GM18508 (cell line): ENCODE measurements at regions not wholly inside any gene's neighbourhood (a gene's known extent, or its start where the extent isn't known, plus 50 kb on each side); places are given as distances from the start of the nearest gene placed in this dataset.

Source experiments
- ATAC-seq: cut with Tn5 transposase; IDR thresholded peaks from one replicate; pipeline ENCODE4 v1.9.1; 2021; ENCODE audit warnings: moderate number of reproducible peaks; ENCODE audit not compliant: insufficient read depth, unreplicated experiment

DNA sequence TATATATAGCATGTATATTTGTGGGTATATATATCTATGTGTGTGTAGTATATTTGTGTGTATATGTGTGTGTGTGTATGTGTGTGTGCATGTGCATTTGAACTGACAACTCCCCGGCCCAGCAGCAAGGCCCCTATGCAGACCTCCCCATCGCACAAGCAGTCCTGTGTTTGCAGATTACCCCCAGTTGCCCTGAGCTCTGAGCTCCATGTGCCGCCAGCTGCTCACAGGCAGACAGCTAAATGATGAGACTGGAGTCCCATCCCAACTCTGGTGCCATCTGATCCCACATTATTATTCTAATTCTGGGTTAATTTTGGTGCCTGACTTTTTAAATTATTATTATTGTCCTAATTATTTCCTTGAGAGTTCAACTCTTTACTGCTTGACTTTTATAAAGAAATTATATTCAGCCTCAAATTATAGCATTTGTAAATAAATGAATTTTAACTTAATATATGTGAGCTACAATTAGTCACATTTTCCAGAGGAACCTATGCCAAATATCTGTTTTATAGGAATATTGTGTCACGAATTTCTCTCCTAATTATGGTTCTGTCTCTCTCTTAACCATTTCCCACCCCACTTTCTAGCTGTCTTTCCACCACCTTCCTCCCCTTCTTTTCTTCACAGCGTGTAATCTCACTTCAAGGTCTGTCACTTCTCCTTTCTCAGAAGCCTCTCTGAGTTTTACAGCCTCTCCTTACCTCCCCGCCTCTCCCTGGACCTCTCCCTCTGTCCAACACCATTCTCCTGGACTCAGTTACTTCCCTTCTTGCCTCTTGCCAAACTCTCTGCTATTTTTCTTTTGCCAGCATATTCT lies 90.6 kb upstream of the SYNDIG1 start:
- ATAC-seq, result no peak

DNA sequence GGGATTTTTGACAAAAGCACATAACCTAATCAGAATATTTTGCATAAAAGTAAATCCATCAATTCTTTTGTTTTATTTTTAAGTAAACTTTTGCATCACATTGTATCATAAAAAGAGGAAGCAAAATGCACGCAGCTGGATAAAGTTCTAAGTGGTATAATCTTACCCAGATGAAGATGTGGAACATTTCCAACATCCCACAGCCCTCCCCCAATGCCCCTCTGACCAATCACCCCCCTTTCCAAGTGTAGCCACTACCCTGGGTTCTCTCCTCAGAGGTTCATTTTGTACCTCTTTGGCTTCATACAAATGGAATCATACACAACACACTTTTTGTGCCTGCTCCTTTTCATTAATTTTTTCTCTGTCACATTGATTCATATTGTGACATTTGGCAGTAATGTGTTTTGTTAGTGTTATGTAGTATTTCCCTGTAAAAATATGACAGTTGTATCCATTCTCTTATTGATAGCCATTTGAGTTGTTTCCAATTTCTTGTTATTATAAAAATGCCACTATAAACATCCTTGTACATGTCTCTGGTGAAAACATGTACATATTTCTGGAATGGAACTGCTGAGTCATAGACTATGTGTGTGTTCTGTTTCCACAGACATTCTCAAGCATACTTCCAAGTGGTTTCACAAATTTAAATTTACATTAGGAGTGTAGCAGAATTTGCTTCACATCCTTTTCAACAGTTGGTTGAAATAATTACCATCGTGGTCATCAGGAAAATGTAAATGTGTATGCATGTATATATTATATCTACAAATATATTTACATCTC lies 92.9 kb upstream of the SYNDIG1 start:
- no peak for ATAC-seq

DNA sequence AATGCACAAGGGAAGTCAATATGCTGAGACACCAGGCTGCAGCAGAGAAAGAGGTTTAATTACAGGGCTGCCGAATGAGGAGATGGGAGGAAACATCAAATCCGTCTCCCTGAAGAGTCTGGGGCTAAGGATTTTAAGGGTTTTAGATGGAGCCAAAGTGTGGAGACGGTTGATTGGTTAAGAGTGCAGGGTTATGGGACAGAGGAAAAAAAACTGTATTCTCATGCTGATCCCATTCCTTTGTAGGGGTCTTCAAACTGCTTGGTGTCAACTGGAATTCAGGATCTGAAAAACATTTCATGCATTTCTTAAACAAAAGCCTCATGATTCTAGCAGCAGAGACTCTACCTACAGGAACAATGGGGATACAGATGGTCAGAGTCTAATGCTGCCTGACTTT lies 96.1 kb upstream of the SYNDIG1 start:
- ATAC-seq, result no peak

DNA sequence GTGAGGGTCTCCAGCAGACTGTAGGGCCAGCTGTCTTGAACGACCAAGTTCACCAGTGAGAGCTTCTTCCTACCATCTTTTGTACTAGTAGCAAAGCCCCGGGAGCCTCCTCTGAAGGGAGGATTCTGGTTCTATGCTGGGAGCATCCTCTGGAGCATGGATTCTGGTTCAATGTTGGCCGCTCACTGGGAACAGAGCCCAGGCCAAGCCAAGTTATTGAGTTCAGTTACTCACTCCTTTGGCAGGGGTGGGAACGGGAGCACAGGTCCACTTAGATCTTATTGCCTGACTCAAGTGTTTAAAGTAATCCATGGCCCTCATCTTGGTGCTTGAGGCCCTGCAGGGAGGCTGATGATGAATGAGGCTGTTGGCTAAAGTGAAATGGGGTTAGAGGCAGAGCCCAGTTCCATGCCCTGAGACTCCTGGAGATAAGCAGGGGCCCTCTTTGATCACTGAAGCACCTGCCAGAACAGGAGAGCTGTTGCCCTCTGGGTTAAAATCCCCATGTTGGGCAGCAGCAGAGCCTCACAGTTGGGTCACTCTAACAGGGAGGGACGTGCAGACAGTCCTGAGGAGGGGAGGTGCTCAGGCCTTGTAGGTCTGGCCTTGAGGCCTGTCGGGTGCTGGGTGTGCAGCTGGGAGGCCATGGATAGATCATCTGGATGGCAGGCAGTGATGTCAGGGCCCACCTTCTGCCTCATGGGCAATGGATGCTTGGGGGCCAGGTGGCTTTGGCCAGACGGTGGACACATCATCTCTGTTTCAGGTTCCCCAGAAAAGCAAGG lies 98.3 kb upstream of the SYNDIG1 start:
- ATAC-seq, result no peak

DNA sequence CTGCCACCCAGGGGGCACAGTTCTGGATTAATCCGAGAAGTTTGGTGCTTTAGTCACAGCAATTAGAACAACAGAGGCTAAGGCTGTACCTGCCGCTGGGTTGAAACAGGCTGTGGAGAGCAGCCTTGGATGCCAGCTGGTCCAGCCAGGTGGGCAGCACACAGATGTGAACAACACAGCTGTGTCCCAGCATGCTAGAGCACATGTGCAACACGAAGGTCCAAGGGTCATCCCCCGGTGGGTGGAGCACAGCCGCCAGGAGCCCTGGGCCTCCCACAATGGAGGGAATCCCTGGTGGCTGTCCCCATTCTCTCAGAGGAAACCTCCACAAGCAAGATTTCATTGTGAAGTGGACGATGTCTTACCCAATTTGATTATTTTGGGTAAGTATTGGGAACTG lies 99.2 kb upstream of the SYNDIG1 start:
- ATAC-seq, result no peak

DNA sequence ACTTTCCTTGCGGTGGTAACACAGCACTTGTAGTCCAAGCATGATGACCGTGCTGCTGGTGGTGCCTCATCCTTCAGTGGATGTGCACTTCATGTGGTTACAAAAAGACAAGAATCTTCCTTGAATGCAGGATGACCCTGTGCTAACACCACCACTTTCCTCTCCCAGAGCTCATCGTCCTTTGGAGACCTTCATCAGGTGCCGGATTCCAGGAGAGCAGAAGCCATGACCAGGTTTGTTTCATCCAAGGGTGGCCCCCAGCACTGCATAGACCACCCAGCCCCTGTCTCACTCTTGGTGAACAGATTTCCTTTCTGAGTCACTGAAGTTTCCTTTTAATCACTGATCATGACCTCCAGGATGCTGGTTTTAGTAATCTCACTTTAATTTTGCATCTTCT lies 101.2 kb upstream of the SYNDIG1 start:
- ATAC-seq, result no peak

DNA sequence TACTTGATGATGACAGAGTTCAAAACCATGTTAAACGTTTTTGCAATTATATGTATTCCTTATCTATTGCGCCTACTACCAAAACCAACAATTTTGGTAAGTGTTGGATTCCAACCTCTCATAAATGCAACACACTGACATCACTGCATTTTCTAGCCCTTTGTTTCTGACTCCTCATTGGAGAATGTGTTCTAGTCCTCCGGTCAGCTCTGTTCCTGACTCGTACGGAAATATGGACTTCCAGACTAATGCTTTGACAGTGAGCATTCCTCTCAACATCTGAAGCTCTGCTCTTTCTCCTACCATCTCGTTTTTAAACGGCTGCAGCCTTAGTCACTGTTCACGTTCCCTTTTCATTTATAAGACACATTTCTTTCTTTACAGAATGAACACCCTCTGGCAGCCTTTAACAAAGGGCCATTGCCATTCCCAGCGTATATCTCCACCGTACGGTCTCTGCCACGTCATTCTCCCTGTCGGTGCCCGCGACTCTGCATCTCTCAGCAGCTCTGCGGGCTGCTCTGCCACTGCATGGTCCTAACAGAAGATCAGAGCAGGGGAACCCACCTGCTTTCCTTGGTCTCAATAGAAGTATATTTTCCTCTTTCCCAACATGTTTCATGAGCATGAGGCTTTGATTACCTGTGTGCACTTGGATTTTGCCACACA lies 103.0 kb upstream of the SYNDIG1 start:
- no peak for ATAC-seq

DNA sequence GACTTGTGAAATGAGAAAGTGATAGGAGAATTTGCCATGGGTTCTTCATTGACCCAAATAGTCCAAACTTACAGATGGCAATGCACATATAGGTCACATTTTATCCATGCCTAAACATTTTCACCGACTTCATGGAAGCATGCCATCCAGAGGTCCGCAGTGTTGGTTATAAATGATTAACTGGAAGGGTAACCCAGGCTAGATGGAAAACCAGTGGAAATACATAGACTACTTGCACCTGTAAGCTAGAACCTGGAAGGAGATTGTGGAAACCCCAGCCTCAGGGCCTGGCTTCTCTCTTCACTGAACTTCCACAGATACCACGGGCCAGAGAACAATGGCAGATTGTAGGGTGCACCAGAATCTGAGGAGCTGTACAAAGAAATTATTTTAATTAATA lies 103.8 kb upstream of the SYNDIG1 start:
- no peak for ATAC-seq

DNA sequence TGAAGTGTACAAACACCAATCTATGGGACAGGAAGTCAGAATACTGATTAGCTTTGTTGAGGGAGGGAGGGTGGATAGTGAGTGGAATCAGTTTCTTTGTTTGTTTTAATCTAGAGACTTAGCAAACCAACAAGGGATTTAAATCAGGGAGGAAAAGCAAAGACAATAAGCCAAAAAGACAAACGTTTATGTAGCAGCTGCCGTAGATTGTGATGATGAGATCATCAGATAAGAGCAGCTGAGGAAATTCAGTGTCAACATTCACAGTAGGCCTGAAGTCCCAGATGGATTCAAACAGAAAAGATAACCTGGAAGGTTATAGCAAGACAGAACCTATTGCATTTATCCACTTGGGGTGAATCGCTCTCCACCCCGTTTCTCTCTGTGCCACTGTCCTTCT lies 104.9 kb upstream of the SYNDIG1 start:
- no peak for ATAC-seq

DNA sequence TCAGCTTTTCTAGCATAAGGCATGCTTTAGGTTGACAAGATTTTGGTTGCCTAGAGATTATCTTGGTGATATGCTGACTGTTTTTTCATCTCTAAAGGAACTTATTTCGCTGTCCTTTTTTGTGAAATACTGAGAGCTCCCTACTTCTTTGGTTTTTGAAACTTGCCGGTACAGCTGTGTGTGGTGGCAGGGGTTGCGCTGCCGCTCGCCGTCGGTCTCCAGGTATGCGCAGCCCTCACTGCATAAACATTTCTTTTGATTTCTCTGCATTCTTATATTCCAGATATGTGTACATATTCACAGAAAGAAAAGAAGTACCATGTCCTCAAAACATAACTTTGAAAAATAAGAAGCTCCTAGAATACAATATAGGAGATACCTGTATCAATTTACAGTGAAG lies 106.4 kb upstream of the SYNDIG1 start:
- ATAC-seq, result no peak

DNA sequence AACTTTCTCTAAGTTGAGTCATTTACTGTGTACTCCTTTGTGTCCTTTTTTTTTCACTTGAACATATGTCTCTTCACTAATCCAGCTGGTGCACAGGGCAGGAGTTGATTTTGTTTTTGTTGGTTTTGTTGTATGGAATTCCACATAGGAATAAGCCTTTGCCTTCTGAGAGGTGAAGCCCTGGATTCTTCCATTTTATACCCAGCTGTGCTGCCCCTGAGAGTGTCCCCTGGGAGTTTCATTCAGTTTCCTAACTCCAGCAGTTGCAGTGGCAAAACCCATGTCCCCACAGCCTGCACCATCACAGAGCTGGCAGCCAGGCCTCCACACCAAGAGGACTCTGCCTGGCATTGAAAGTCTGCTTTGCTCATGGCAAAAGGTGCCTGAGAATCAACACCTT lies 107.3 kb upstream of the SYNDIG1 start:
- ATAC-seq, result no peak

DNA sequence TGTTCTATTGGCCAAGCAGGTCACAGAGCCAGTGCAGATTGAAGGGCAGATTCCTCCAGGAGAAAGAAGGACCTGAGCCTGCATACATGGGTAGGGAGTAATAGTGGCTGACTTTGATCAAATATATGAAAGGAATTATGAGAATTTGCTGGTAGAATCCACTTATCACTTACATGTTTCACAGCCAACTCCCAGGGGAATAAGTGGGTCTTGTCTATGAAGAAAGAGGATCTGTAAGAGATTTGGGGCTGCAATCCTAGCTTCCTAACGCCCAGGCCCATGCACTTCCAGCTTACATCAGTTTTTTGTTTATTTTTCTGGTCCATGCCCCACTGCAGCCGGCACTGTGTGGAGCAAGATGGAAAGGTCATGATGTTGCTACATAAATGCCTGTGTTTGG lies 107.9 kb upstream of the SYNDIG1 start:
- no peak for ATAC-seq

DNA sequence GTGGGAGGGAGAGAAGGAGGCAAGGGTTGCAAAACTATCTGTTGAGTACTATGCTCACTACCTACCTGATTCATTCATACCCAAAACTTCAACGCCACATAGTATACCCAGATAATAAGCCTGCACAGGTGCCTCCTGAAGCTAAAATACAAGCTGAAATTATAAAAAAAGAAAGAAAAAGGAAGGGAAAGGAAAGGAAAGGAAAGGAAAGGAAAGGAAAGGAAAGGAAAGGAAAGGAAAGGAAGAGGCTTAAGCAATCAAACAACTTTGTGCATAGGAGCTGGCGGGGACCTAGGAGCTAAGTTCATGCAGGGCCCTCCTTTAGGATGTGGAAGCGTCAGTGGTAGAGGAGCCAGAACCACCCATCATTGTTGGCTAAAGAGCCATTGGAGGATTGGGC lies 108.9 kb upstream of the SYNDIG1 start:
- no peak for ATAC-seq

DNA sequence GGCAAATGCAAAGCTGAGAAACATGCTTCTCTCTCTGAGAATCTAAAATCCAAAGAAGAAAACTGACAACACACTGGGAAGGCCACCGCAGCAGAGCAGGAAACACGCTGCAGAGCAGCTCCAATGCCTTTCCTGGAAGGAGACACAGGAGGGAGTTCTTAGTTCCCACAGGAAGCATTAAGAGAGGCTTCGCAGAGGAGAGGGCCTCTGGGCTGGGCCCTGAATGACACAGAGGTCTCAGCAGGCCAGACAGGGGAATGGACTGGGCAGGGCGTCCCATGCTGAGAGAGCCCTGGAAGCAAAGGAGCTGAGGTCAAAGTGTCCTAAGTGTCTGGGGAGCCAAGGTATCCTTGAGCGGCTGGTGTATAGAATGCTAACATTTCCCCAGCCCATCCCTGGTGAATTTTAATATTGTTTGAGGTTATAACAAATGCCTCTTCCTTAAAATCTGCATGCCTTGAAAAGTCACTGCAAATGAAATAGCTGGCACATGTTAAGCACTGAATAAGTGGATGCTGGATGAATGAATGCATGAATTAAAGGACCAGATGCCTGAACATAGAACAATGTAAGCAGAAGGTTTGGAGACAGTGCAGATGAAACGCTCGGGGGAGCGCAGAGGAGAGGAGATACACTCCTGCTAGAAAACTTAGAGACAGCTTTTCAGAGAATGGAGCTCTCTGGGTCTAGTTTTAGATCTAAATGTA lies 110.0 kb upstream of the SYNDIG1 start:
- no peak for ATAC-seq

DNA sequence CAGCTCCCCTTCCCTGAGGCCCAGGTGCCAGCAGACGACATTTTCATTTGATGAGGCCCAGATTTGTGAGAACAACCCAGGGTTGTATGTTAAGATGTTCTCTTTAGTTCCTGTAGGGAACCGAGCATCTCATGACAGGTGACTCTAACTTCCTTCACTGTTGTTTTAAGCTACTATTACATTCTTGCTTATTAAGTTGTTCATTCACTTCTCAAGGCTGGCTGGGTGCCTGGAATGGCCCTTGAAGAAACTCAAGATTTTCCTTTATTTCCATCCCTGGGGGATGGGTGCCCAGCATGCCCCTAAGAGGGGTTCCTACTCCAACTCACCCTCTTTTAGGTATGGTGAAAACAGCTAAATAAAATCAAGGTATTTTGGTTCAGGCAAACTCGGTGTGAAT lies 111.5 kb upstream of the SYNDIG1 start:
- ATAC-seq, result no peak

DNA sequence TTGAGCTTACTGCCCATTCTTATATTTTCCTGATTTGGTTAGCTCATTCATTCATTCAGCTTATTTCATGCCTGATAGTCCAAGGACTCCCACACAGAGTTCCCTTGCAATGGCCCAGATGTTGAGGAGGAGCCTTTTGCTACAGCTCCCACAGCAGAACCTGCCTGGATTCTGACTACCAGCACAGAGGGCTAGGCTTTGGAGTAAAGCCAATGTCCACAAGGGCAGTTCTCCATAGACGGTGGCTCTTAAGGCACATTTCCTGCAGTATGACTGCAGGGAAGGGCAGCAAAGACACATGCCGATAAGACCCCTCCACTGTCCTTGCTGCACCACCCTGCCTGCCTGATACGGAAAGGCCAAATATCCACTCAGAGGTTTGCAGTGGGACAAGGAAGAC lies 112.3 kb upstream of the SYNDIG1 start:
- ATAC-seq, result no peak

DNA sequence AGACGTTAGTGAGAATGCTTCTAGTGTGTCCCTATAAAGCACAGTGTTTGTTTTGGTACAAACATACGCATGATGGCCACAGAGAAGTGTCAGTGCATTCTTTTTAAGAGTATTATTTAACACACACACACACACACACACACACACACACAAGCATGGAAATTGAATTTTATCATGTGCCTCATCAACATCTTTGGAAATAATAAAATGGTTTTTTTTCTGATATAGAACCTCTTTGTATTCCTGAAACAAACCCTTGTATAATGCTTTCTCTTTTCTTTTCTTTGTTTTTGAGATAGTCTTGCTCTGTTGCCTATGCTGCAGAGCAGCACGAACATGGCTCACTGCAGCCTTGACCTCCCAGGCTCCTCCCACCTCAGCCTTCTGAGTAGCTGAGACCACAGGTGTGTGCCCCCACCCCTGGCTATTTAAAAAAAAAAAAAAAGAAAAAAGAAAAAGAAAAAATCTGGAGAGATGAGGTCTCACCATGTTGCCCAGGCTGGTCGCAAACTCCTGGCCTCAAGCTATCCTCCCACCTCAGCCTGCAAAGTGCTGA lies 116.2 kb upstream of the SYNDIG1 start:
- ATAC-seq, result no peak

DNA sequence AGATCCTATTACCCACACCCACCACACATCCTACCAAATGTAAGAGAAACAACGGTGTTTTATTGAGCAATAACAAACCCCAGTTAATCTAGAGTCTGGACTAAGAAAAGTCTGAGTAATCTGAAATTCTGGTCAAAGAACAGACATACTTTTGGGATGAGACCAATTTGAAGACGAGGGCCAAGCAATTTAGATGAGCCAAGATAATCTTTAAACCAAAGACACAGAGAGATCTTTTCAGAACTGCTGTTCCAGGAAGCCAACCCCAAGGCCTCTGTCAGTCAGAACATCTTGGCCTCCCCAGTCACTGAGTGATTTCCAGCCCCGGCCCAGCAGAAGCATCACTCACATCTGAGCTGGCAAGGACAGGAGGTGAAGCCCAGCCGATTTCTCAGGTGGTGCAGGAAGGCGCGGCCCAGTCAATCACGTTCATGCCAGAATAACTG lies 118.5 kb upstream of the SYNDIG1 start:
- ATAC-seq, result no peak

DNA sequence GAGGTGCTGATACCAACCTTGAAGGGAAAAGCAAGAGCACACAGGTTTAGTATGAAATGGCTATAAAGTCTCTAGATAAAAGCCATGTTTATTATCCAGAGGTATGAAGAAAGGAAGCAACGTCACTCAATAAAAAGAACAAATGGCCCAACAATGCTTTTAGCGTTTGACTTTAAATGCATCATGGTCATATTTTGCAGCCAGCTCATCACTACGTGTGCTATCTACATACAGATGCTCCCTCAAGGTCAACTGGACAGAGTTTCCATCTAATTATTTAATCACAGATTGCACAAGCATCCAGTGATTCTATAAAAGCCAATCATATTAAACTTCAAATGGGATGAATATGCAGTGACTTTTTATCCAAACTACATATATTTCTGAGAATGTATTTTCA lies 127.6 kb upstream of the SYNDIG1 start:
- no peak for ATAC-seq

DNA sequence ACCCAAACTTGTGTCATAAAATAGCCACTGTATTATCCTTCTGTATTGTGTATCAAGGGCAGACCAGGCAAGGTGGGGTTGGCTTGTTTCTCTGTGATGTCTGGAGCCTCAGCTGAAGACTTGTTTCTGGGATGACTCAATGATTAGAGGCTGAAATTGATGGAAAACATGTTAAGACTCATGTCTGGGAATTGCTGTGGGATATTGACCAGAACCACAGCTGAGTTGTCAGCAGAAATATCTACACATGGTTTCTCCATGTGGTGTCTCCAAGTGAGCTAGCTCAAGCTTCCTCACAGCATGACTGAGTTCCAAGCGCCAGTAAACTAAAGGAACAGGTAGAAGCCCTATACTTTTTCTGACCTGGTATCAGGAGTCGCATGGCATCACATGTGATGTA lies 128.5 kb upstream of the SYNDIG1 start:
- ATAC-seq, result no peak
